WTC11 (cell line): ENCODE measurements at regions not wholly inside any gene's neighbourhood (a gene's known extent, or its start where the extent isn't known, plus 50 kb on each side); places are given as distances from the start of the nearest gene placed in this dataset.

ENCODE experiments used
- ELF4 ChIP-seq: sonication (generic); formaldehyde crosslinking; IDR thresholded peaks from 2 replicates; pipeline ENCODE4 v1.8.1; 2022; ENCODE audit warnings: low read depth, mild to moderate bottlenecking, moderate library complexity, missing genetic modification reagents
- ESRRA ChIP-seq: sonication (generic); formaldehyde crosslinking; IDR thresholded peaks from 2 replicates; pipeline ENCODE4 v1.8.1; 2022; ENCODE audit warnings: mild to moderate bottlenecking, missing genetic modification reagents, borderline replicate concordance
- FOXK1 ChIP-seq: sonication (generic); formaldehyde crosslinking; IDR thresholded peaks from 2 replicates; pipeline ENCODE4 v1.8.0; 2022; ENCODE audit warnings: mild to moderate bottlenecking, moderate library complexity, missing genetic modification reagents
- IRF2 ChIP-seq: sonication (generic); formaldehyde crosslinking; IDR thresholded peaks from 2 replicates; pipeline ENCODE4 v1.8.0; 2022; ENCODE audit warnings: low read depth, missing genetic modification reagents, borderline replicate concordance
- KAT7 ChIP-seq: sonication (generic); formaldehyde crosslinking; IDR thresholded peaks from 2 replicates; pipeline ENCODE4 v1.8.1; 2023; ENCODE audit warnings: missing genetic modification reagents, mild to moderate bottlenecking, borderline replicate concordance
- NFE2L1 ChIP-seq: sonication (generic); formaldehyde crosslinking; IDR thresholded peaks from 2 replicates; pipeline ENCODE4 v1.8.1; 2023; ENCODE audit warnings: missing genetic modification reagents
- ZNF317 ChIP-seq: sonication (generic); formaldehyde crosslinking; IDR thresholded peaks from 2 replicates; pipeline ENCODE4 v1.8.1; 2023; ENCODE audit warnings: low read depth, mild to moderate bottlenecking, moderate library complexity, missing genetic modification reagents, borderline replicate concordance
- TF ChIP-seq, protein P1 (sequence below): fragments of 200-600 bp; IDR thresholded peaks from 2 replicates; pipeline ENCODE4 v1.8.0; 2022; ENCODE audit warnings: antibody characterized with exemption
- TF ChIP-seq, protein P2 (sequence below): sonication (generic); formaldehyde crosslinking; conservative IDR thresholded peaks from 2 replicates; pipeline ENCODE4 v1.8.1; 2023; ENCODE audit warnings: mild to moderate bottlenecking, low read depth, missing genetic modification reagents, moderate library complexity

DNA sequence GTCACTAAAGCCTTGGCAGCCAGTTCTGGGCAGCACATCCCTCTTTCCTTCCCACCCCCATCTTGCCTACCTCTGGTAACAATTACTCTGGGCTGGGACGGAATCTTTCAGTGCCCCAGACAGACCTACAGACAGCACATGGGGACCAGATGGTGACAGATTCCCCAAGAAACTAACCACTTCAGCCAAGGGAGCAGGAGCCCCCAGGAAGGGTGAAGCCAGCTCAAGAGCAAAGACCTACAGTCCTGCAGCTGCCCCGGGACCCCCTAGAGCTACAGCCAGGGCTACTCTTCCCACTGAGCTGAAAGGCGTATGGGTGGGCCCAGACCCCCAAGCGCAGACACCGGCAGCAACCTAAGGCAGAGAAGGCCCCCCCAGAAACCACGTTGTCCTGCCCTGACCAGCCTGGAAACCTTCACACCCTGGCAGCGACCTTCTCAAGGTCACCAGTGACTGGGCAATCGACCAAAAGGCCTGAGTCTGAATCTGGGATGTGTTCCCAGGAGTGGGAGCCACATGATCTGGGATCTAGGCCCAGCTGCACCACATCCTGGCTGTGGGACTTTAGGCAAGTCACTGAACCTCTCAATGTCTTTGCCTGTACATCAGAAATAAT is 65.8 kb downstream of the LRRC32 start:
- TF ChIP-seq FOXK1 (CRISPR knock-in tag): no peak
- no peak for TF ChIP-seq KAT7 (CRISPR knock-in tag)
- no peak for TF ChIP-seq ELF4
- TF ChIP-seq, protein P1, sequence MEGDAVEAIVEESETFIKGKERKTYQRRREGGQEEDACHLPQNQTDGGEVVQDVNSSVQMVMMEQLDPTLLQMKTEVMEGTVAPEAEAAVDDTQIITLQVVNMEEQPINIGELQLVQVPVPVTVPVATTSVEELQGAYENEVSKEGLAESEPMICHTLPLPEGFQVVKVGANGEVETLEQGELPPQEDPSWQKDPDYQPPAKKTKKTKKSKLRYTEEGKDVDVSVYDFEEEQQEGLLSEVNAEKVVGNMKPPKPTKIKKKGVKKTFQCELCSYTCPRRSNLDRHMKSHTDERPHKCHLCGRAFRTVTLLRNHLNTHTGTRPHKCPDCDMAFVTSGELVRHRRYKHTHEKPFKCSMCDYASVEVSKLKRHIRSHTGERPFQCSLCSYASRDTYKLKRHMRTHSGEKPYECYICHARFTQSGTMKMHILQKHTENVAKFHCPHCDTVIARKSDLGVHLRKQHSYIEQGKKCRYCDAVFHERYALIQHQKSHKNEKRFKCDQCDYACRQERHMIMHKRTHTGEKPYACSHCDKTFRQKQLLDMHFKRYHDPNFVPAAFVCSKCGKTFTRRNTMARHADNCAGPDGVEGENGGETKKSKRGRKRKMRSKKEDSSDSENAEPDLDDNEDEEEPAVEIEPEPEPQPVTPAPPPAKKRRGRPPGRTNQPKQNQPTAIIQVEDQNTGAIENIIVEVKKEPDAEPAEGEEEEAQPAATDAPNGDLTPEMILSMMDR: no peak
- no peak for TF ChIP-seq ESRRA
- TF ChIP-seq, protein P2, sequence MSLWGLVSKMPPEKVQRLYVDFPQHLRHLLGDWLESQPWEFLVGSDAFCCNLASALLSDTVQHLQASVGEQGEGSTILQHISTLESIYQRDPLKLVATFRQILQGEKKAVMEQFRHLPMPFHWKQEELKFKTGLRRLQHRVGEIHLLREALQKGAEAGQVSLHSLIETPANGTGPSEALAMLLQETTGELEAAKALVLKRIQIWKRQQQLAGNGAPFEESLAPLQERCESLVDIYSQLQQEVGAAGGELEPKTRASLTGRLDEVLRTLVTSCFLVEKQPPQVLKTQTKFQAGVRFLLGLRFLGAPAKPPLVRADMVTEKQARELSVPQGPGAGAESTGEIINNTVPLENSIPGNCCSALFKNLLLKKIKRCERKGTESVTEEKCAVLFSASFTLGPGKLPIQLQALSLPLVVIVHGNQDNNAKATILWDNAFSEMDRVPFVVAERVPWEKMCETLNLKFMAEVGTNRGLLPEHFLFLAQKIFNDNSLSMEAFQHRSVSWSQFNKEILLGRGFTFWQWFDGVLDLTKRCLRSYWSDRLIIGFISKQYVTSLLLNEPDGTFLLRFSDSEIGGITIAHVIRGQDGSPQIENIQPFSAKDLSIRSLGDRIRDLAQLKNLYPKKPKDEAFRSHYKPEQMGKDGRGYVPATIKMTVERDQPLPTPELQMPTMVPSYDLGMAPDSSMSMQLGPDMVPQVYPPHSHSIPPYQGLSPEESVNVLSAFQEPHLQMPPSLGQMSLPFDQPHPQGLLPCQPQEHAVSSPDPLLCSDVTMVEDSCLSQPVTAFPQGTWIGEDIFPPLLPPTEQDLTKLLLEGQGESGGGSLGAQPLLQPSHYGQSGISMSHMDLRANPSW (CRISPR knock-in tag): no peak
- no peak for TF ChIP-seq IRF2
- TF ChIP-seq ZNF317 (CRISPR knock-in tag): no peak
- no peak for TF ChIP-seq NFE2L1
